Fibroblast of upper back skin (primary cell): ENCODE measurements at regions not wholly inside any gene's neighbourhood (a gene's known extent, or its start where the extent isn't known, plus 50 kb on each side); places are given as distances from the start of the nearest gene placed in this dataset.
"Not testable (repeated sequence)": the region's sequence is repeated elsewhere in the genome, so short reads cannot be mapped to it uniquely, and the experiment has no call there.

Experiments used
- DNase-seq: peaks from one replicate; pipeline ENCODE4 v3.0.0-alpha.2; 2013

GRCh38 chr6:146944809-146945208 lies 259.4 kb upstream of the STXBP5 start:
- DNase-seq: no peak

DNA sequence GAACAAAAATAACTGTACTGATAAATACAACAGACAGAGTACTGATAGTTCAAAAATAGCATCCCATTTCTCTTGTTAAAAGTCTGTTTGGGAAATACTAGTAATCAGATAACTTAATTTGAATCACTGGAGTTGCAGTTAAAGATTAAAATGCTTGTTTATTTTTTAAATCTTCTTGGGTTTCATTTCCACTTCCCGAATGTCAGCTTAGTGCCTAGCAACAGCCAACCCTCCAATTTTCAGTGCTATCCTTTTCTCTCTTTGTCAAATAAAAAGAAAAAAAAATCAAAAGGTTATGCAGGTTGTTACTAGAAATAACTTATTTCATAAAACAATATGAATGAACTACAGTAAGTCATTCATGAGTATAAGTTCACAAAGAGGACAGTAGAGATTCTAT lies 257.7 kb upstream of the STXBP5 start:
- no peak for DNase-seq

DNA sequence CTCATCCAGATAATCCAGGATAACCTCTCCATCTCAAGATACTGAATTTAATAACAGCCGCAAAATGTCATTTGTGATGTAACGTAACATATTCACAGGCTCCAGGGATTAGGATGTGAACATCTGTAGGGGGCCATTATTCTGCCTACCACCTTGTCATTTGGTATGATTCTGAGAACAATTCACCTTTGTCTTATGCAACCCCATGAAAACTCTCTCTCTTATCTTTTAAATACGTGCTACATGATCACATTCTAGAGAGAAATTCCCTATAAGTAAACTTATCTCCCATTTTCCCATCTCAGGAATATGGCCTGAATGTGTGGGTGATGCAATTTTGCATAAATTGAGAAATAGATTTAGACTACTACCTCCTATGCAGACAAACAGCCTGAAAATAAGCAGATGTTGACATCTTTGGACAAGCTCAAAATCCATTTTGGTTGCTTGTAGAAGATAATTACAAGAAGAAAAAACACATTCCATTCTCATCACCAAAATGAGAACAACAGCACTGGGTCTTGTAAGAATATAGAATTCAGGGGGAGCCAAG lies 255.4 kb upstream of the STXBP5 start:
- no peak for DNase-seq

- DNase-seq: no peak
Measured at GRCh38 chr6:146949425-146949824, 254.8 kb upstream of the STXBP5 start.

DNA sequence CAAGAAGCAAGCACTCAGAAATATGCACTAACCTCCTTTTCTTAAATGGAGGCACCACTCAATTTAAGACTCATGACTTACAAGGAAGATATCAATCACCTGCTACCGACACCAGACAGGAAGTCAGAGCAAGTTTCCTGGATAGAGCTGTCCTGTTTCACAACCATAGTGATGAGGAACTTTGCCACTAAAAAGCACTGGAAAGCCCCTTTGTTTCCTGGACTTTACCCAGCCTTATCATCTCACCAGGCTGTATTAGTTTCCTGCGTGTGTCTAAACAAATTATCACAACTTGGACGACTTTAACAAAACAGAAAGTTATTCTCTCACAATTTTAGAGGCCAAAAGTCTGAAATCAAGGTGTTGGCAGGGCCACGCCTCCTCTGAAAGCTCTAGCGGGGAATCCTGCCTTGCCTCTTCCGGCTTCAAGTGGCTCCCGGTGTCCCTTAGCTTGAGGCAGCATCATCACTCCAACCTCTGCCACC lies 253.8 kb upstream of the STXBP5 start:
- no peak for DNase-seq

GRCh38 chr6:146955570-146955969 lies 248.6 kb upstream of the STXBP5 start:
- no peak for DNase-seq

- DNase-seq: no peak
Measured at GRCh38 chr6:146957181-146958093, 246.8 kb upstream of the STXBP5 start.

DNA sequence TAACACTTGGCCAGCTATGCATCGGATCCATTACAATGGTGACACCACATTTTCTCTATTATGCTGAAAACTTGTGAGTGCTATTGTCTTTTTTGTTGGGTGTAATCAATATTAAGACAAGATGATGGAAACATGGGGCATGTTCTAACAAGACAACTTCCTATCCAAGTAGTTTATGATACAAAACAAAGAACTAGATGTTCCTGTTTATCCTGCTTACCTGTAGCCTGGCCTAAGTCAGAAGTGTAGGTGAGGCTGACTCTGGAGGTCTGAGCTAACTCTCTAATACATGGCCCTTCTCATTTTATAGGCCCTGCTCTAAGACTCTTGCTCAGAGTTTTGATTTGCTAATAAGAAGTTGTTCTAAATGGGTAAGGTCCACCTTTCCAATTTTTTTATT lies 242.4 kb upstream of the STXBP5 start:
- no peak for DNase-seq

GRCh38 chr6:146962329-146962728 lies 241.9 kb upstream of the STXBP5 start:
- DNase-seq: no peak

DNA sequence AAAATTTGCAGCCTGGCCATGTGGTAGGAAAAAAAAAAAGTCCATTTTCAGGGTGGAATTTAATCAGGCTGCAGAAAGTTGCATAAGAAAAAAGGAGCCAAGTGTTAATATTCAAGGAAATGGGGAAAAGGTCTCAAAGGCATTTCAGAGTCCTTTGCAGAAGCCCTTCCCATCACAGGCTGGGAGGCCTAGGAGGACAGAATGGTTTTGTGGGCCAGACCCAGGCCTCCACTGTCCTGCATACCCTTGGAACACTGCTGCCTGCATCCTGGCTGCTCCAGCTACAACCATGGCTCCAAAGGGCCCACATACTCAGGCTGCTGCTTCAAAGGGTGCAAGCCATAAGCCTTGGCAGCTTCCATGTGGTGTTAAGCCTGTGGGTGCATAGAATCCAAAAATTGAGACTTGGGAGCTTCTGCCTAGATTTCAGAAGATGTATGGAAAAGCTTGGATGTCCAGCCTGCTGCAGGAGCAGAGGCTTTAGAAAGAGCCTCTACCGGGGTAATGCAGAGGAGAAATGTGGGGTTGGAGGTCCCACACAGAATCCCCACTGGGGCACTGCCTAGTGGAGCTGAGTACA lies 239.0 kb upstream of the STXBP5 start:
- no peak for DNase-seq

GRCh38 chr6:146968041-146968760 lies 236.0 kb upstream of the STXBP5 start:
- DNase-seq: peak; percentile 88

DNA sequence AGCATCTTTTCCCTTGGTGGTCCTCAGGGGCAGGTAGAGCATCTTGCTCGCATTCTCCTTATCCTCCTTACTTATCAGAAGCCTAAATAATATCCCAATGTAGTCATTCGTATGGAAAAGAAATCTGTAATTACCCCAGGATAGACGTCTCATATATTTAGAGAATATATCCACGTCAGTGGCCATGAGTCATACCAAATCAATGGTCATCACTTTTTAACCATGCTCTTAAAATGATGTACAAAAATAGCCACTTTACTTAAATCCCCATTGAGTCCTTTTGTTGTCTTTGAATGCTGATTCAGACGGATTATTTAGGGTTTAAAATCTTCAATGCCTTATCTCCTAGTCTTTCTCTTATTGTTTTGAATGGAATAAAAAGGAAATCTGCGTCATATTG lies 231.7 kb upstream of the STXBP5 start:
- peak; percentile 39 for DNase-seq

- DNase-seq: no peak
Measured at GRCh38 chr6:146974351-146974750, 229.9 kb upstream of the STXBP5 start.

DNA sequence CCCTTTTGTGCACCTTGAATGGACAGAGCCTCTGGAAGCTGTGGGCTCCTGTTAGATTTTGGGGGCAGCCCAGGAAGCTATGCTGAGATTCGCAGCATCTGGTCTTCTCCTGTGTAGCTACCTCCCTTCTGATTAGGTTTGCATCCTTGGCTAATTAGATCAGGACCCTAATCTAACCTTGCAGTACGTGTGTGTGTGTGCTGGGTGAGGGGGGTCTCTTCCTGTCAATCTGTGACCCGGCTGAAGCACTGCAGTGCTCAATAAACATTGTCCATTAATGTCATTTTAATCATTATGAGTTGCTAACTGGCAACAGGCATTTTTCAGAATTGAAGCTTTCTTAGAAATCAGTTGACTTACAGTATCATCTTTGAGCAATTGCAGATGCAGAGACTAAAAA lies 229.1 kb upstream of the STXBP5 start:
- DNase-seq: no peak

DNA sequence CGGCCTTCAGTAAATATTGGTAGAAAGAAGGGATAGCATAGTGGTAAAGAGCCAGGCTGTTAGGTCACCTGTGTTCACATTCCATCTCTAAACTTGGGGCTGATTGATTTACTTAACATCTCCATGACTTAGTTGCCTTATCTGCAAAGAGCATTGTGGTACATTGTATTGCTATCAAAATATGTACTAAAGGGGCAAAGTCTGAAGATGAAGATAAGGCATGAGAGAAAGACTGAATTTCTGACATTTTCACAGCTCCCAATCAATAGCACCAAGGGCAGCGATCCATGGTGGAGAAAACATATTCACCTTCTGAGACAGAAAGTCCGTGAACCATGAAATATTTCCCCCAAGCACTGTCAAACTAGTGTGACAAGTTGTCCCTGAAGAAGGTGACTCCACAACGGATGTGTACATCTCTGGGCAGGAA lies 223.3 kb upstream of the STXBP5 start:
- no peak for DNase-seq

DNA sequence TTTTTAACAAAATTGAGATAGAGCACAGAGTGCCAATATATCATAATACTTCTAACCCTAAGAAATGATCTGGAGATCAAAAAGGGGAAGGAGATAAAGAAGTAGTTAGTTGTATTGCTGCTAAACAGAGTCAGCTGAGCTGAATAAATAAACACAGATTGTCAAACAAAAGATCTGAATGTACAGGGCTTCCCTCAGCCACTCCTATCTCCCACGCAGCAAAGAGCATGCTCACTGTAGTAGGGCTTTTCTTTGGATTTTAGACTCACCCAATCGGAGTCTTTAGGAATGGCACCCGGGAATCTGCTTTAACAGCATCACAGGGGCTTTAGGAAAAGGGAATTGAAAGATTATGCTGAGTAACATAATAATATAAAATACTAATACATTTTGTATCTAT lies 222.2 kb upstream of the STXBP5 start:
- no peak for DNase-seq

DNA sequence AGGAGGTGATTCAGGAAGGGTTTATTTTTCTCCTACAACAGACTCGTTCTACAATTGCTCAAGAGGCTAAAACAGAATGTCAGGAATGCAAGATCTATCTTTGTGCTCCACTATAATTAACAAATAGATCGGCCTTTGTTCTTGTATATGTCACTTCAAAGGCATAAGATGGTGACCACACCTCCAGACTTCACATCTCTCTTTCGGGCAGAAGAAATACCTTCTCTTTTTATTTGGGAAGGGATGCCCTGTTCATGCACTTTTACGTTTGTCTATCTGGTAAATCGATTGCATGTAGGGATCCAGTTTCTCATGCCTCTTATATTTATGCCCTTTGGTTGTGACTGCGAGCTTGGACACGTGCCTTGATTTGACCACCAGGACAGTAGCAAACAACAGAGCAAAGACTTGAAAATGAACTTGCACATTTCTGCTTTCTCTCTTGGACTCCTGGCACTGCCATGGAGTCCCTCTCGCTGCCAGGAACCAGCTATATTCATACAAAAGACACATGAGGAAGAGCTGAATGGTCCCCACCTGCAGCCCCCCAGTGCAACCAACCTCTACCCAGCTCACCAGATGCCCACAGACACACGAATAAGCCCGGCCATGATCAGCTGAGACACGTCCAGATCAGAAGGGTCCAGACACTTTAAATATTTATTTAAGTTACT lies 219.8 kb upstream of the STXBP5 start:
- DNase-seq: no peak

GRCh38 chr6:146985111-146985510 lies 219.1 kb upstream of the STXBP5 start:
- no peak for DNase-seq

GRCh38 chr6:146985966-146986365 lies 218.3 kb upstream of the STXBP5 start:
- no peak for DNase-seq

DNA sequence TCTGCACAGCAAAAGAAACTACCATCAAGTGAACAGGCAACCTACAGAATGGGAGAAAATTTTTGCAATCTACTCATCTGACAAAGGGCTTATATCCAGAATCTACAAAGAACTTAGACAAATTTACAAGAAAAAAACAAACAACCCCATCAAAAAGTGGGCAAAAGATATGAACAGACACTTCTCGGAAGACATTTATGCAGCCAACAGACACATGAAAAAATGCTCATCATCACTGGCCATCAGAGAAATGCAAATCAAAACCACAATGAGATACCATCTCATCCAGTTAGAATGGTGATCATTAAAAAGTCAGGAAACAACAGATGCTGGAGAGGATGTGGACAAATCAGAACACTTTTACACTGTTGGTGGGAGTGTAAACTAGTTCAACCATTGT lies 216.3 kb upstream of the STXBP5 start:
- DNase-seq: not testable (repeated sequence)

GRCh38 chr6:146989860-146990259 lies 214.4 kb upstream of the STXBP5 start:
- no peak for DNase-seq

GRCh38 chr6:146990284-146990683 lies 213.9 kb upstream of the STXBP5 start:
- DNase-seq: peak; percentile 91
